Loucy (cell line): ENCODE measurements at regions not wholly inside any gene's neighbourhood (a gene's known extent, or its start where the extent isn't known, plus 50 kb on each side); places are given as distances from the start of the nearest gene placed in this dataset.
"Not testable (repeated sequence)": the region's sequence is repeated elsewhere in the genome, so short reads cannot be mapped to it uniquely, and the experiment has no call there.

Experiments
- H2AFZ ChIP-seq: fragments of 200-600 bp; sonication (generic); 2 replicates; pipeline ENCODE4 v1.6.0; 2016; ENCODE audit warnings: antibody characterized with exemption, mild to moderate bottlenecking, low read length, moderate library complexity
- H3F3A ChIP-seq: fragments of 200-600 bp; 2 replicates; pipeline ENCODE4 v1.6.0; 2016; ENCODE audit warnings: antibody characterized with exemption, low read depth, mild to moderate bottlenecking
- H3K27me3 ChIP-seq: fragments of 200-600 bp; sonication (generic); 2 replicates; pipeline ENCODE4 v1.6.1; 2014; ENCODE audit warnings: low read length, mild to moderate bottlenecking; ENCODE audit not compliant: insufficient read depth, poor library complexity, severe bottlenecking
- H3K36me3 ChIP-seq: fragments of 200-600 bp; sonication (generic); 2 replicates; pipeline ENCODE4 v1.6.1; 2016; ENCODE audit warnings: low read length; ENCODE audit not compliant: insufficient read depth
- H3K4me1 ChIP-seq: fragments of 200-600 bp; sonication (generic); 2 replicates; pipeline ENCODE4 v1.5.1; 2014; ENCODE audit warnings: low read length, mild to moderate bottlenecking; ENCODE audit not compliant: insufficient read depth, poor library complexity, severe bottlenecking
- H3K4me2 ChIP-seq: fragments of 200-600 bp; sonication (generic); 2 replicates; pipeline ENCODE4 v1.6.0; 2014; ENCODE audit warnings: antibody characterized with exemption, low read length, low read depth, mild to moderate bottlenecking; ENCODE audit not compliant: poor library complexity, severe bottlenecking
- H3K4me3 ChIP-seq: fragments of 200-600 bp; sonication (generic); 2 replicates; pipeline ENCODE4 v1.5.1; 2014; ENCODE audit warnings: low read length, mild to moderate bottlenecking, mixed read lengths; ENCODE audit not compliant: poor library complexity, severe bottlenecking
- H3K79me2 ChIP-seq: fragments of 200-600 bp; sonication (generic); 2 replicates; pipeline ENCODE4 v1.6.1; 2014; ENCODE audit warnings: low read length; ENCODE audit not compliant: insufficient read depth
- H3K9ac ChIP-seq: fragments of 200-600 bp; sonication (generic); 2 replicates; pipeline ENCODE4 v1.6.0; 2014; ENCODE audit warnings: mild to moderate bottlenecking, low read depth, low read length, moderate library complexity; ENCODE audit not compliant: poor library complexity, severe bottlenecking
- H3K9me2 ChIP-seq: fragments of 200-600 bp; sonication (generic); replicated peaks from 2 replicates; pipeline ENCODE4 v1.6.1; 2016; ENCODE audit warnings: low read depth, low read length, mixed read lengths
- H3K9me3 ChIP-seq: fragments of 200-600 bp; sonication (generic); 2 replicates; pipeline ENCODE4 v1.6.1; 2014; ENCODE audit warnings: mild to moderate bottlenecking, antibody characterized with exemption, low read length, low read depth; ENCODE audit not compliant: insufficient read depth
- H4K20me1 ChIP-seq: fragments of 200-600 bp; sonication (generic); 2 replicates; pipeline ENCODE4 v1.6.0; 2014; ENCODE audit warnings: antibody characterized with exemption, low read length, mild to moderate bottlenecking; ENCODE audit not compliant: insufficient read depth, poor library complexity, severe bottlenecking

GRCh38 chr11:67940440-67940839 is 63.5 kb downstream of the UNC93B1 start:
- H3K36me3 ChIP-seq, H3K27me3 ChIP-seq, H3K9me3 ChIP-seq, H3K4me3 ChIP-seq, H3K4me2 ChIP-seq, H3K4me1 ChIP-seq, H3K9ac ChIP-seq, H4K20me1 ChIP-seq, H3F3A ChIP-seq, H2AFZ ChIP-seq, H3K9me2 ChIP-seq, H3K79me2 ChIP-seq: not testable (repeated sequence)

DNA sequence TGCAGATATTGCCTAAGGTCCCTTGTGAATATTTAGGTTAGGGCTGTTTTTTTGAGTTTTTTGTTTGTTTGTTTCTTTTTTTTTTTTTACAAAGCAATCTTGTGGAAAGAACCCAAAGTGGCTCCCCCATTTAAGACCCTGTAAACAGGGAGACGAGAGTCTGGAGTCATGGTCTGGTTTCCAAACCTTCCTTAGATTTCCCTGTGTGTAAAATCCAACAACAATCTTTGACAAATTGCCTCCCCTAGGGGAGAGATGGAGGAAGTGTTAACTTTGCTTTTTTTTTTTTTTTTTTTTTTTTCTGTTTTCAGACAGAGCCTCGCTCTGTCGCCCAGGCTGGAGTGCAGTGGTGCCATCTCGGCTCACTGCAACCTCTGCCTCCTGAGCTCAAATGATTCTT is 64.9 kb downstream of the UNC93B1 start:
- not testable (repeated sequence) for H3K4me2 ChIP-seq, H3K4me1 ChIP-seq, H3K9me2 ChIP-seq, H3K9ac ChIP-seq, H3K79me2 ChIP-seq, H3F3A ChIP-seq, H4K20me1 ChIP-seq, H3K36me3 ChIP-seq, H3K9me3 ChIP-seq, H3K27me3 ChIP-seq, H3K4me3 ChIP-seq, H2AFZ ChIP-seq

- H3K4me3 ChIP-seq, H3K9me2 ChIP-seq, H3K79me2 ChIP-seq, H3K36me3 ChIP-seq, H3K9me3 ChIP-seq, H3K4me2 ChIP-seq, H4K20me1 ChIP-seq, H3K9ac ChIP-seq, H3K27me3 ChIP-seq, H3F3A ChIP-seq, H3K4me1 ChIP-seq, H2AFZ ChIP-seq: not testable (repeated sequence)
Measured at GRCh38 chr11:67938371-67938770, 65.5 kb downstream of the UNC93B1 start.

- not testable (repeated sequence) for H2AFZ ChIP-seq, H3K4me2 ChIP-seq, H3K4me1 ChIP-seq, H3K4me3 ChIP-seq, H4K20me1 ChIP-seq, H3K79me2 ChIP-seq, H3K27me3 ChIP-seq, H3K9ac ChIP-seq, H3K36me3 ChIP-seq, H3K9me3 ChIP-seq, H3F3A ChIP-seq, H3K9me2 ChIP-seq
Measured at GRCh38 chr11:67923565-67923964, 80.3 kb downstream of the UNC93B1 start.

DNA sequence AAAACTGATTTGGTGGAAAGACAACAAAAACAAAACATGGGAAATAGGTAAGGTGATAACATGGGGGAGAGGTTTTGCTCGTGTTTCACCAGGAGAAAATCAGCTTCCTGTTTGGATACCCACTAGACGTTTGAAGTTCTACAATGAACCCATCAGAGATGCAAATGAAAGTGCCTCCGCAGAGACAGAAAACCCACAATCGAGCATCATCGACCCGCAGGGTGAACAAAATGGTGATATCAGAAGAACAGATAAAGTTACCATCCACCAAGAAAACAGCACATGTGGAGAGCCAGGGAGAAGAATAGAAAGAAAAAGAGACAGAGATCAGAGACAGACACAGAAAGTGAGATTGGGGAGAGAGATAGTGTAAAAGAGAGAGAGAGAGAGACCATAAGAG is 83.4 kb downstream of the UNC93B1 start:
- H3K9me3 ChIP-seq, H4K20me1 ChIP-seq, H3K4me3 ChIP-seq, H3K4me2 ChIP-seq, H2AFZ ChIP-seq, H3K9ac ChIP-seq, H3K36me3 ChIP-seq, H3K79me2 ChIP-seq, H3K4me1 ChIP-seq, H3K27me3 ChIP-seq, H3K9me2 ChIP-seq, H3F3A ChIP-seq: not testable (repeated sequence)

- H3K79me2 ChIP-seq, H4K20me1 ChIP-seq, H3F3A ChIP-seq, H3K27me3 ChIP-seq, H3K9me3 ChIP-seq, H3K9ac ChIP-seq, H2AFZ ChIP-seq, H3K9me2 ChIP-seq, H3K36me3 ChIP-seq, H3K4me1 ChIP-seq, H3K4me3 ChIP-seq, H3K4me2 ChIP-seq: not testable (repeated sequence)
Measured at GRCh38 chr11:67912184-67912583, 91.7 kb downstream of the UNC93B1 start.

DNA sequence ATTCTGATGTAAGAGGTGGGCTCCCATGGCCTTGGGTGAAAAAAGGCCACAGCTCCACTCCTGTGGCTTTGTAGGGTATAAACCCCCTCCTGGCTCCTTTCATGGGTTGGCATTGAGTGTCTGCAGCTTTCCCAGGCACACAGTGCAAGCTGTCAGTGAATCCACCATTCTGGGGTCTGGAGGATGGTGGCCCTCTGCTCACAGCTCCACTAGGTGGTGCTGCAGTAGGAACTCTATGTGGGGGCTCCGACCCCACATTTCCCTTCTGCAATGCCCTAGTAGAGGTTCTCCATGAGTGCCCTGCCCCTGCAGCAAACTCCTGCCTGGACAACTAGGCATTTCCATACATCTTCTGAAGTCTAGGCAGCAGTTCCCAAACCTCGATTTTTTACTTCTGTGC is 92.7 kb downstream of the UNC93B1 start:
- H3K9me2 ChIP-seq, H3K27me3 ChIP-seq, H3F3A ChIP-seq, H2AFZ ChIP-seq, H3K36me3 ChIP-seq, H4K20me1 ChIP-seq, H3K4me1 ChIP-seq, H3K9me3 ChIP-seq, H3K4me3 ChIP-seq, H3K9ac ChIP-seq, H3K79me2 ChIP-seq, H3K4me2 ChIP-seq: not testable (repeated sequence)

DNA sequence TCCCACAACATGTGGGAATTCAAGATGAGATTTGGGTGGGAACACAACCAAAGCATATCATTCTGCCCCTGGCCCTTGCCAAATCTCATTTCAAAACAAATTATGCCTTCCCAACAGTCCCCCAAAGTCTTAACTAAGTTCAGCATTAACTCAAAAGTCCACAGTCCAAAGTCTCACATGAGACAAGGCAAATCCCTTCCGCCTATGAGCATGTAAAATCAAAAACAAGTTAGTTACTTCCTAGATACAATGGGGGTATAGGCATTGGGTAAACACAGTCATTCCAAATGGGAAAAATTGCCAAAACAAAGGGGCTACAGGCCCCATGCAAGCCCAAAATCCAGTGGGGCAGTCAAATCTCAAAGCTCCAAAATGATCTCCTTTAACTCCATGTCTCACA is 93.1 kb downstream of the UNC93B1 start:
- not testable (repeated sequence) for H4K20me1 ChIP-seq, H3K36me3 ChIP-seq, H3K9me3 ChIP-seq, H3K27me3 ChIP-seq, H2AFZ ChIP-seq, H3F3A ChIP-seq, H3K79me2 ChIP-seq, H3K4me3 ChIP-seq, H3K4me1 ChIP-seq, H3K9me2 ChIP-seq, H3K4me2 ChIP-seq, H3K9ac ChIP-seq
